Endothelial cell of umbilical vein (primary cell): ENCODE measurements at regions not wholly inside any gene's neighbourhood (a gene's known extent, or its start where the extent isn't known, plus 50 kb on each side); places are given as distances from the start of the nearest gene placed in this dataset.

ENCODE experiments used
- EZH2 ChIP-seq: IDR thresholded peaks from 2 replicates; pipeline ENCODE4 v1.6.1; 2012; ENCODE audit warnings: borderline replicate concordance, low read depth, mild to moderate bottlenecking, moderate library complexity, low read length, inconsistent platforms; ENCODE audit not compliant: severe bottlenecking
- MYC ChIP-seq: IDR thresholded peaks from one replicate; pipeline ENCODE4 v1.6.1; 2011; ENCODE audit warnings: mild to moderate bottlenecking, low read depth, low read length
- POLR2A ChIP-seq: IDR thresholded peaks from 2 replicates; pipeline ENCODE4 v1.6.1; 2012; ENCODE audit warnings: low read depth, mild to moderate bottlenecking, control low read depth, low read length
- TF ChIP-seq, protein P1 (sequence below), 2 donors: IDR thresholded peaks; 1 replicate in 1 of 2; 2 replicates in 1 of 2; pipeline ENCODE4 v1.5.1; 2011; ENCODE audit warnings: low read length in 2 of 2, mild to moderate bottlenecking in 2 of 2, moderate library complexity in 2 of 2, control low read depth in 1 of 2, inconsistent platforms in 1 of 2, low read depth in 1 of 2; ENCODE audit not compliant: insufficient read depth in 1 of 2; ENCODE audit errors: extremely low read depth in 1 of 2

DNA sequence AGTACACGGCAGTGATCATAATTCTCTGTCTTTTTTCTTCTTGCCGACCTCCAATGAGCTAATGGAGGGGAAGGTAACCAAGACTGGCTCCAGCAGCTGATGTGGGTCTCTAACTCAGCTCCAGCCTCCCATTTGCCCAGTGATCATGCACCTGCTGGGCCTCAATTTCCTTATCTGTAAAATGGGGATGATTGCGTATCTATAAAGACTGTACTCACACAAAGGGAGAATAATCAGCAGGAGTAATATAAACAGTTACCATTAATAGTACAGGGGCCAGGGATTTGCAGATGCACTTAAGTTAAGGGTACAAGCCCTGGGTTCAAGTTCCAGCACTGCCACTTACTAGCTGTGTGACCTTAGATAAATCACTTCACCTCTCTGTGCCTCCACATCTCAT is 204.9 kb upstream of the LHX5 start:
- TF ChIP-seq, protein P1, sequence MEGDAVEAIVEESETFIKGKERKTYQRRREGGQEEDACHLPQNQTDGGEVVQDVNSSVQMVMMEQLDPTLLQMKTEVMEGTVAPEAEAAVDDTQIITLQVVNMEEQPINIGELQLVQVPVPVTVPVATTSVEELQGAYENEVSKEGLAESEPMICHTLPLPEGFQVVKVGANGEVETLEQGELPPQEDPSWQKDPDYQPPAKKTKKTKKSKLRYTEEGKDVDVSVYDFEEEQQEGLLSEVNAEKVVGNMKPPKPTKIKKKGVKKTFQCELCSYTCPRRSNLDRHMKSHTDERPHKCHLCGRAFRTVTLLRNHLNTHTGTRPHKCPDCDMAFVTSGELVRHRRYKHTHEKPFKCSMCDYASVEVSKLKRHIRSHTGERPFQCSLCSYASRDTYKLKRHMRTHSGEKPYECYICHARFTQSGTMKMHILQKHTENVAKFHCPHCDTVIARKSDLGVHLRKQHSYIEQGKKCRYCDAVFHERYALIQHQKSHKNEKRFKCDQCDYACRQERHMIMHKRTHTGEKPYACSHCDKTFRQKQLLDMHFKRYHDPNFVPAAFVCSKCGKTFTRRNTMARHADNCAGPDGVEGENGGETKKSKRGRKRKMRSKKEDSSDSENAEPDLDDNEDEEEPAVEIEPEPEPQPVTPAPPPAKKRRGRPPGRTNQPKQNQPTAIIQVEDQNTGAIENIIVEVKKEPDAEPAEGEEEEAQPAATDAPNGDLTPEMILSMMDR (IDR thresholded peaks at IDR 0.05; ENCODE audit: extremely low read depth in 1 of 2, insufficient read depth in 1 of 2, low read depth in 1 of 2, low read length in 2 of 2), result no peak
- TF ChIP-seq EZH2 (no peak), POLR2A (no peak), MYC (no peak)
